ENCODE measurements at regions not wholly inside any gene's neighbourhood (a gene's known extent, or its start where the extent isn't known, plus 50 kb on each side); places are given as distances from the start of the nearest gene placed in this dataset.
A peak's percentile ranks its signal among the peaks of the same experiment; 100 is the strongest.

DNA sequence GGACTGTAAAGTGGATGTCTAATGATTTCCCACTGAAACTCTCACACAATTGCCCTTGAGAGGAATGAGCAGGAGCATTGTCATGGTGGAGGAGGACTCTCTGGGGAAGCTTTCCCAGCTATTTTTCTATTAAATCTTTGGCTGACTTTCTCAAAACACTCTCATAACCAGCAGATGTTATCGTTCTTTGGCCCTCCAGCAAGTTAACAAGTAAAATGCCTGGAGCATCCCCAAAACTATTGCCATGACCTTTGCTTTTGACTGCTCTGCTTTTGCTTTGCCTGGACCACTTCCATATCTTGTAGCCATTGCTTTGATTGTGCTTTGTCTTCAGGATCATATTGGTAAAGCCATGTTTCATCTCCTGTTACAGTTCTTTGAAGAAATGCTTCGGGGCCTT is 120.2 kb upstream of the PDE5A start:
- DNase-seq (ENCODE audit: low read depth) = no peak

GRCh38 chr4:119746951-119747350 is 118.3 kb upstream of the PDE5A start:
- no peak for DNase-seq (ENCODE audit: low read depth)

DNA sequence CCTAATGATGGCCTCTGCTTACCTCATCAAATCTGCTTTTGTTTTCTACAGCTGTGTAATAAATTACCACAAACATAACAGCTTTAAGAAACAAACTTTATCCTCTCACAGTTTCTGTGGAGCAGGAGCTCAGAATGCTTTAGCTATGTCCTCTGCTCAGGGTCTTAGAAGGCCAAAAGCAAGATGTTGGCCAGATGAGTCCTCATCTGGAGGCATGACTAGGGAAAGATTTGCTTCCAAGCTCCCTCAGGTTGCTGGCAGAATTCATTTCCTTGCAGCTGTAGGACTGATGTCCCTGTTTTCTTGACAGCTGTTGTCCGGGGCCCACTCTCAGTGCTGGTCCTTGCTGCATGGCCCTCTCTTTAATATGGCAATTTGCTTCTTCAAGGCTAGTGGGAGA is 116.7 kb upstream of the PDE5A start:
- DNase-seq (ENCODE audit: low read depth) = no peak

GRCh38 chr4:119744580-119744979 is 116.0 kb upstream of the PDE5A start:
- no peak for DNase-seq (ENCODE audit: low read depth)

- no peak for DNase-seq (ENCODE audit: low read depth)
Measured at GRCh38 chr4:119743644-119744043, 115.0 kb upstream of the PDE5A start.

DNA sequence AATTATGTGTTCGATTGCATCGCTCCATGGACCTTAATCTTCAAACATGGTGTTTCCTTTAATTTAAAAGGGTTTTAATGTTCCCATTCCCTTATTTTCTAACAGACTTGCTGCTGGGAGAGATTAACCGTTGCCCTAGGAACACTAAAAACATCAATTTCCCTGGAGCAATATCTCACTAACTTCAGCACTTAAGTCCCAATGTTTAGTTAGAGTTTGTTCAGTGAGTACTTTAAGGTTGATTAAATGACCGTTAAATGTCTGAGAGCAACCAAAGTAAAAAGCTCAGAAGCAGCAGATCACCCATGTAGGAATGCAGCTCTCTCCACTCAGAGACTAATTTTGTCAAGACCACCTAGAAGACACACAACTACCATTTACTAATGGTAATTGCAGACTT is 111.2 kb upstream of the PDE5A start:
- DNase-seq (ENCODE audit: low read depth) = no peak

- no peak for DNase-seq (ENCODE audit: low read depth)
Measured at GRCh38 chr4:119738901-119739300, 110.3 kb upstream of the PDE5A start.

DNA sequence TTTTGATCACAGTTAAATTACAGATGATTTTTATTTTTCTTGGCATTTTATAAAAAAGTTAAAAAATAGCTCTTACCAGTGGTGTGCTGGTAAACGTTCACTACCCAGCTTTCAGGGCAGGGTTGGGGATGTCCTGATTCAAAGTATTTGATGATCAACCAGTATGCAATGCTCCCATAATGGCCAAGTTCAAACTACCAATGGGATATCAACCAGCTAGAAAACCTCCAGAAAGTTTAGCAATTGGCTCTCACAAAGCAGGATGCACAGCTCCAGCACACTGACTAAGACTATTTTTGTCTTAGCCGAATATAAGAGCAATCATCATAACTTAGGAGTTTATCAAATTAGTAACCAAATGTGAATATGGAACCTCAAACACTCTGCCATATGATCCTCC is 108.0 kb upstream of the PDE5A start:
- no peak for DNase-seq (ENCODE audit: low read depth)

DNA sequence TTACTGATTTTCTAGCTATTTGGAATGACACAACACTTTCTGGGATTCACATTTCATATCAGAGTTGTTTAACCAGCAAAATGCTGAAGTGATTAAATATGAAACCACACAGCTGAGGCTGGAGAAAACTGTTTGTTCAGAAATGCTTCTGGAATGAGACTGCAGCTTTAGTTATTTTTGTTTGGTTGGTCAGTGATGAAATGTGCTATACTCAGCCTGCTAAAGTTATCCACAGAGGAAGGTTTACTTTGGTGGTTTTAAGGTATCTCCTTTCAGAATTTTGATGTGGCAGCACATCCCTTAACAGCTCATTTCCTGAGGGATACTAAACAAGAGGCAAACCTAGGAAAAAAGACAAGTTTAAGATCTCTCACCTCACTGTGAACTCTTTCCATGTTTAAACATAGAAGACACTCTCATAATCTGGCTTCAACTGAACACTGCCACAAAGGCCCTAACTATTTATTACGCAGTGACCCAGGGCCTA is 106.6 kb upstream of the PDE5A start:
- peak; percentile 37 for DNase-seq (ENCODE audit: low read depth)

- no peak for DNase-seq (ENCODE audit: low read depth)
Measured at GRCh38 chr4:119733431-119733830, 104.8 kb upstream of the PDE5A start.

DNA sequence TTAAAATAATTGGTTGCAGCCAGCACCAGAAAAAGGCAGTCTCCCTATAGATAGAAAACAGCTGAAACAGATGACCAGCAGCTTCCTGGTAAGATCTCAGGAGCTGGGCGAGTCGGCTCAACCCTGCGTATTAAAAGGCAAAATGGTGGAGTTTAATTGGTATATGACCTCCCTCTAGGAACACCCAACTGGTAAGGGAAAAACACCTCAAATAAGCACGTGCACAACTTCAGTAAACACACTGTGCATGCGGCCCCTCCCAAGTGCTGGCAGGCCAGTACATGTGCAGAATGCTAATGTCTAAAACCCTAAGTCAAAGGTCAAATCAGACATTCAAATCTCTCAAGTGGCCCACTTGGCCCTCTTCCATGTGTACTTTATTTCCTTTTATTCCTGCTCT is 103.2 kb upstream of the PDE5A start:
- DNase-seq (ENCODE audit: low read depth) = no peak

- peak; percentile 54 for DNase-seq (ENCODE audit: low read depth)
Measured at GRCh38 chr4:119731146-119731742, 102.6 kb upstream of the PDE5A start.

DNA sequence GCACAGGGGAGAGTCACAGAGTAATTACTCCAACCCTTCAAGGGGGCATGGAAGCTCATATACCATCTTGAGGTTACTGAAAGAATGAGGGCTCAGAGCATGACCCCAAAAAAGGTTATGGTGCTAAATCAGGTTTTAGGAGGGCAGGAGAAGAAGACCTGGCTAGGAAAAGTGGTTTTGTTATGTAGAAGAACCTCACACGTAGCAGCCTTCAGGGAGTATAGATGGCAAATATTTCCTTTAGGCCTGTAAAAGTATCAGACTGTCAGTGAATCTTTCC is 102.0 kb upstream of the PDE5A start:
- DNase-seq (ENCODE audit: low read depth) = no peak

GRCh38 chr4:119729835-119730670 is 101.4 kb upstream of the PDE5A start:
- peak; percentile 20 for DNase-seq (ENCODE audit: low read depth)

GRCh38 chr4:119728692-119729593 is 100.3 kb upstream of the PDE5A start:
- DNase-seq (ENCODE audit: low read depth) = no peak

DNA sequence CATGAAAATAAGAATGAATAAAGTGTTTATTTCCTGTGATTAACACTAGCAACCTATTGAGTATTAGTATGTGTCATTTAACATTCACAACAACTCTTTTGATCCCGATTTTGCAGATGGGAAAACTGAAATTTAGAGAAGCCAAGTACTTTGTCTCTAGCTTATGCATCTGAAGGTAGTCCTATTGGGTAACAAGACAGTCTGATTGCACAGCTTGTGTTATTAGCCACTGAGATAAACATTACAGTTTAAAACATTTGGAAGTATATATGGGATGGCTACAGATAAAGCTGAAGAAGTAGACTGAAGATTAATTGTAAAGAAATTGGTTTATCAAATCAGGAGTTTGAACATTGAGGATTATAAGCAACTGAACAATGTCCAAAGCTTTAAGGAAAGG is 99.6 kb upstream of the PDE5A start:
- no peak for DNase-seq (ENCODE audit: low read depth)

- no peak for DNase-seq (ENCODE audit: low read depth)
Measured at GRCh38 chr4:119726505-119726904, 97.9 kb upstream of the PDE5A start.

- no peak for DNase-seq (ENCODE audit: low read depth)
Measured at GRCh38 chr4:119725688-119726330, 97.2 kb upstream of the PDE5A start.

DNA sequence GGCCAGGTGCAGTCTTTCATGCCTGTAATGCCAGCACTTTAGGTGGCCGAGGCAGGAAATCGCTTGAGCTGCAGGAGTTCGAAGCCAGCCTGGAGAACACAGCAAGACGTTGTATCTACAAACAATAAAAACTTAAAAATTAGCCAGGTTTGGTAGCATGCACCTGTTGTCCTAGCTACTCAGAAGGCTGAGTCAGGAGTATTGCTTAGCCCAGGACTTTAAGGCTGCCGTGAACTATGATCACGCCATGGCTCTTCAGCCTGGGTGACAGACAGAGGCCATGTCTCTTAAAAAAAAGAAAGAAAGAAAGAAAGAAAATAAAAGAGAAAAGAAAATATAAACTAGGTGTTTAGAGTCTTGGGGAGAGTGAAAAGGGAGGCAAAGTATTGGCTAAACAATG is 96.4 kb upstream of the PDE5A start:
- DNase-seq (ENCODE audit: low read depth) = no peak

GRCh38 chr4:119722670-119723069 is 94.1 kb upstream of the PDE5A start:
- no peak for DNase-seq (ENCODE audit: low read depth)

DNA sequence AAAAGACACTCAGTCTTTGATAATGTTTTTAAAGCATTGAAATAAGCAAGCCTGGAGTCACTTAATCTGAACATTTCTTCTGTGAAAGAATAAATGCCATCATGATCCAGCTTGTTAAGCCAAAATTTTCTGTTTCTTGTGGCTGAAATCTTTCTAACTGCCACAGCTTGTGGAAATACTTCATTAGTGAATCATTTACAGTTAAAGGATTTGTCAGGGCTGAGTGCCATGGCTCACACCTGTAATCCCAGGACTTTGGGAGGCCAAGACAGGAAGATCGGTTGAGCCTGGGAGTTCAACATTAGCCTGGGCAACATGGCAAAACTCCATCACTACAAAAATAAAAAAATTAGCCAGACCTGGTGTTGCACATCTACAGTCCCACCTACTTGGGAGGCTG is 93.3 kb upstream of the PDE5A start:
- DNase-seq (ENCODE audit: low read depth) = peak; percentile 44

Data from renal cortical epithelial cell (primary cell).